ENCODE measurements at regions not wholly inside any gene's neighbourhood (a gene's known extent, or its start where the extent isn't known, plus 50 kb on each side); places are given as distances from the start of the nearest gene placed in this dataset.

DNA sequence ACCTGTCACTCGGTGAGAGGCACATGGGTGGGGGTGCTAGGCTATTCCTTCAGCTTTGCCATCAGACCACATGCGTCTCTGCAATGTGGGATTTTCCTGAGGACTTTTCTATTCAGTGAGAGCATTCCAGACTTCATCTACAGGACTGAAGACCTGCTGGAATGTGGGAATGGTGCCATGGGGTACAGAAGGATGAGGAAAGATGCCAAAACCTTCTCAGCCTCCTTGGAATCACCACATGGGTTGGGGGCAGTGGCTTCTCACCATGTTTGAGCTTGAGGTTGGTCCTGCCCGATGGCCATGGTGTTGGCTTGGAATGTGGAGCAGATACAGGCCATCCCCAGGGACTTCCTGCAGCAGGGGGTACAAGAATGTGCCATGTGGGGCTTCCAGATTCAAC lies 80.9 kb upstream of the KLF13 start:
- no peak for ATAC-seq

DNA sequence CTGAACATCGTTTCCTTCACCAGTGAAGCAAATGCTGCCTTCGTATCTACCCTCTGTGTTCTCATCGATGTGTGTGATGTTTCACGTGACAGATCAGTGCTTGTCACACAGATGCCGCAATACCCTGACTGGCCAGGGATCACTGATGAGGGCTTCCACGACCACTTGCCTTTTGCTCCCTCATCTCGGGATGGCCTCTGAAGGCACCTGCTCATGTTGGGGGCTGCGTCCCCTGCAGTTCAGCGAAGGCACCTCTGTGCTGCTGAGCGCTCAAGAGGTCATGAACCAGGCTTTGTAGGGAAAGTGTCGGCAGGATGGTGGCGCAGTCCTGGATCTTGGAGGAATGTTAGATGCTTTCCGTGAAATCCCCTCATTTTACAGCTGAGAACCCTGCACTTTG lies 79.2 kb upstream of the KLF13 start:
- ATAC-seq, result no peak

DNA sequence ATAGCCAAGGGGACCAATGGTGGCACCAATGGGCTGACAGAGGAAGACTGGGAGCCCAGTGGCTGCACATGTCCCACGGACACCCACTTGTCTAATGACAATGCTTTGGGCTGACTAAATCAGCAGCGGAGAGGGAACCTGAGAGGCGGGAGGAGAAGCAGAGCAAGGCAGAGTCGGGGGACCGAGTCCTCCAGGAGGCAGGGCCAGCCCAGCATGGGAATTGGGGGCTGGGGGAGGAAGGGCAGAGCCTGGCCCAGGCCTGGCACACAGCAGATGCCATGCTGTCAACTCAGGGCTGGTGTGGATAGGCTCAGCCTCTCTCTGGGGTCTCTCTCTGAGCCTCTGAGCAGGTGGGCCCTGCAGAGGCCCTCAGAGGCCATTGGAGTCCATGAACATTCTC lies 78.4 kb upstream of the KLF13 start:
- no peak for ATAC-seq

DNA sequence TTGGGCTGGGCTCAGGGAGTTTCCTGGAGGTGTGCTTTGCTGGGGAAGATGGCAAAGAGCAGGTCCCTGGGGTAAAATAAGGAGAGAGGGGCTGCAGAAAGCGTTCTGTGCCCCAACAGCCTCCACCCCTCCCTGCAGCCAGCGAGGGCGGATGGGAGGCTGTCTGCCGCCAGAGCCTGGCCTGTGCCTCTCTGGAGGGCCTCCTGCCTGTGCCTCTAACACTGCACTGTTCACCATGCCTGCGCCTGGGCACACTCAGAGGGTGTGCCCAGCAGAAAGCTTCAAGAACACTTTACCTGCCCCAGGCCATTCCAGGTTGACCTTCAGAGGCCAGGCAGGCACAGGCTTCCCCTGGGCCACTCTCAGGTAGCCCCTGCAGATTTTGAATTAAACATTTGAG lies 77.7 kb upstream of the KLF13 start:
- ATAC-seq, result no peak

DNA sequence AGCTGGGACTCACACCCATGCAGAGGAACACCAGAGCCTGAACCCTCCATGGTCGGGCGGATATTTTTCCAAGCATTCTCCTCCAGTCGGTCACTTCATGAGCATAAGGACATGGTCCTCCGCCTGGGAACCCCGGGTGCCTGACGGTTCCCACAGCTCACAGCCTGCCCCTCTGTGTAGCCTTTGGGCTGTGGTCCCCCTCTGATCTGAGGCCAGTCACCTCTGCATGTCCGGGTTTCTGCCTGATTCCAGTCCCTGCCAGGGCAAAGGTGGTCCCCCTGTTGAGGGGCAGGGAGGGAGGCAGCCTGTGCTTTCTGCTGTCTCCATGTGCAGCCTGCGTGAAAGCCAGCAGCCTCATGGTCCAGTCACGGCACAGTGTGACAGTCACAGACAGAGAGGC lies 76.6 kb upstream of the KLF13 start:
- no peak for ATAC-seq

DNA sequence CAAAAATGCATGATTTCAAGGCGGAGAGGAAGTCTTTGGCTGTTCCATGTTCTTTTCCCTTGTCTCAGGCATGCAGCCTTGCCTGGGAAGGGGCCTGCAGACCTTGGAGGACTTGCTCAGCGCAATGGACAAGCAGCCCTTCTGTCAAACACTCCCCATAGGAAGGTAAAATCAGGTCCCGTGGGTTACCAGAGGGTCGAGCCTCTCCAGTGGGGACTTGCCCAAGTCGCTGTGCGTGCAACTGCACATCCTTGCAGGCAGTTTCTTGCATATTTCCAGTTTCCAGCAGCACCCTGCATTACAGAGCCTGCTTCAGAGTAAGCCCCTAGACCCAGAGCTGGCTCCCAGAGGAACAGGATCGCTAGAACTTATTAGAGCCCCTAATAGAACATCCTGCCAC lies 75.5 kb upstream of the KLF13 start:
- ATAC-seq, result no peak

DNA sequence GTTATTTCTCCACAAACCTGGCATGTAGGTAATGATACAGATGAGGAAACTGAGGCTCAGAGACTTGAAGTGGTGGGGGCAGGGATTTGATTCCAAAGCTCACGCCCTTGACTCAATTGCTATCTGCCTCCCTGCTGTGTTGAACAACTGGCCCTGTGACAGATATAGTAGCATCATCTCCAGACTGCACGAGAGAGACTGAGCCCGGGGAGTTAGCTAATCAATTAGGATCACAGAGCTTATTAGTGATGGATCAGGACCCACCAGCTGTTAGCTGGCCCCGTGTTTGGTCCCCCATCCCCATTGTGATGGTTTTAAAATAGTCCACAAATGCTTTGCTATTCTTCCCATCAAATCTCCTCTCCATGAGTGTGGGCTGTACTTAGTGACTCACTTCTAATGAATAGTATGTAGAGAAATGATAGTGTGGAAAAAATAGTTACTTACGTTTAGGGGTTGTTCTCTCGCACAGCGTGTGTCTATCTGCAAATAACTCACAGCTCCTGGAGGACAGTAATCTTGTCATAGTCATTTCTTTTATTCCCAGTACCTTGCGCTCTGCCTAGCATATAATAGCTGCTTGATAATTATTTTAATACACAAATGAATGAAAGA lies 74.4 kb upstream of the KLF13 start:
- ATAC-seq, result no peak

DNA sequence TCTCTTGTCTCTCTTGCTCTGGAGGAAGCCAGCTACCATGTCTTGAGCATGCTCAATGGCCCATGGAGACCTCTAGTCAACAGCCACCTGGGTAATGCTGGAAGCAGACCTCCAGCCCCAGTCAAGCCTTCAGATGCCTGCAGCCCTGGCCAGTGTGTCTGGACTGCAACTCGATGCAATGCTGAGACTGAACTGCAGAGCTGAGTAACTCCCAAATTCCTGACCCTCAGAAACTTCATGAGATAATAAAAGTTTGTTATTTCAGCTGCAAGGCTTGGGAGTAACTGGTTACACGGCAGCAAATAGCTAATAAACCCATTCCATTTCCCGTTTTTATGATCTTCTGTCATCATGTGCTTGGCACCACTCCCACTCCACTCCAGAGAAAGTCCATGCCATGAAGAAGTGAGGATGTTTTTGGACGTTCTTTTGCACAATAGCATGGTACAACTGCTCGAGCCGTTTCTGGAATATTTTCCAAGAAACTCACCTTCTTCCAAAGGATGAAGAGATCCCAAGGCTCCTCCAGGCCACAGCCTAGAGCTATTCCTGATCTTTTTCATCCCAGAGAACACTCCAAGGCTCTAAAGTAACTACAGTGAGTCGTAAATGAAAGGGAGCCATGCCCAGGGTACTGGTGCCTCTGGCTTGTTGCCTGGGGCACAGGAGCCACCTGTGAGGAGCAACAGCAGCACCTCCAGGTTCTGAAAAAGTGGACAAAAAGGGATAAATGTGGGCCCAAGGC lies 72.0 kb upstream of the KLF13 start:
- ATAC-seq, result no peak

DNA sequence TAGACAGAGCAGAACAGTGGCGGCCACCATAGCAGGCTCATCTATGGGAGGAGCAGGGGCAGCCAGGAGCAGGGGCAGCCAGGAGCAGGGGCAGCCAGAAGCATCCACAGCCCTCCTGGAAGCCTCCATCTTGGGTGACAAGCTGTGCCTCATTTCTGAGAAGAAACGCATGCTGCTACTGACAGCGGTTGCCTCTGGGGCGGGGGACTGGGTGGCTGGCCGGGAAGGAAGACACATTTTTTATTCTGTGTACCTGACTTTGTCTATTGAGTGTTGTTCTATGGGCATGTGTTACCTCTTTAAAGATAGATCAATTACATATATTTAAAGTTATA lies 71.5 kb upstream of the KLF13 start:
- ATAC-seq, result no peak

DNA sequence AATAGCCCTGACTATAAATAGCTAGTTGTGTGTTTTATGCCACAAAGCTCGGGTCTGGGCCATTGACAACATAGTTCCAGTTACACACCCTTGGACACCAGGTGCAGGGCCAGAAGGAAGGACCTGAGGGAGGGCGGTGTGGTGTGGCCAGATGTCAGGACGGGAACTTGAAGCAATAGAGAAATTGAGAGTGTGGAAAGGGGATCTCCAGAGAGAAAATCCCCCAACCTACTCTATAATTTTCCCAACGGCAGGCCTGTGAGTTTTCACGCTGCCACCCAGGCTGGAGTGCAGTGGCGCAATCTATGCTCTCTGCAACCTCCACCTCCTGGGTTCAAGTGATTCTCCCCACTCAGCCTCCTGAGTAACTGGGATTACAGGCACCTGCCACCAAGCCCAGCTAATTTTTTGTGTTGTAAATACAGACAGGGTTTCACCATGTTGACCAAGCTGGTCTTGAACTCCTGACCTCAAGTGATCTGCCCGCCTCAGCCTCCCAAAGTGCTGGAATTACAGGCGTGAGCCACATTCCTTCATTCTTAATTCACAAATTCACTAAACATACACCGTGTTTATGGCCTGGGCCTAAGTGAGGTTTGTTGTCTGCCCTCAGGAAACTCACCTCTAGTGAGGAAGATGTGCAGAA lies 70.8 kb upstream of the KLF13 start:
- no peak for ATAC-seq

DNA sequence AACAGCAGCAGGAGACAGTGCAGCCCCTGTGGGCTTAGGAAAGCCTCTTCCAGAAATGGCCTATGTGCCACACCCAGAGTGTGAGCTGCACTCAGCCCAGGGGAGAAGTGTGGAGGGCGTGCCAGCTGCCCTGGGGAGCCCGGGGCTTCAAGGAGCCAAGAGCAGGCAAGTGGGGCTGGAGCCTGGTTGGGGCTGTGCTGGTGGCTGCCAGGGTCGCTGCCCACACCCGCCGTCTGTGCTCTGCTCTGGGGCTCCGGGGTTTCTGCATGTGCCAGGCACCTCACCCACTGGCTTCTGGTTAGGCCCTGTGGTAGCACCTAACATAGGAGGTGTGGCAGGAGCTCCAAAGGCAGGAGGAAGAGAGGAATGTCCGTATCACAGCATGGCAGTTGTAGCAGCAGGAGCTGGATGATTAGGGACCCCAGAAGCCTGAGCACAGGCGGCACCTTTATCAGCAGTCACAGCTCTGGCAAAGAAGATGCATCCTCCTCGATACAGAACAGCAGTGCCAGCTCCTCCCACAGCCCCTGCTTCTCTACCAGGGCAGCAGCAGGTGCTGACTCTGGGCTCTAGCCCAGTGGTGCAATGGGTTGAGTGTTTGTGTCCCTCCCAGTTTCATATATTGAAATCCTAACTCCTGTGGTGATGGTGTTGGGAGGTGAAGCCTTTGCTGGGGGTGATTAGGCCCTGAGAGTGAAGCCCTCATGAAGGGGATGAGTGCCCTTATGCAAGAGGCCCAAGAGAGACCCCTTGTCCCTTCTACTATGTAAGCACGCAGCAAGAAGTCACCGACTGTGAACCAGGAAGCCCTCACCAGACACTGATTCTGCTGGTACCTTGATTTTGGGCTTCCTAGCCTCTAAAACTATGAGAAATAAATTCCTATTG lies 70.0 kb upstream of the KLF13 start:
- peak; percentile 39 for ATAC-seq

DNA sequence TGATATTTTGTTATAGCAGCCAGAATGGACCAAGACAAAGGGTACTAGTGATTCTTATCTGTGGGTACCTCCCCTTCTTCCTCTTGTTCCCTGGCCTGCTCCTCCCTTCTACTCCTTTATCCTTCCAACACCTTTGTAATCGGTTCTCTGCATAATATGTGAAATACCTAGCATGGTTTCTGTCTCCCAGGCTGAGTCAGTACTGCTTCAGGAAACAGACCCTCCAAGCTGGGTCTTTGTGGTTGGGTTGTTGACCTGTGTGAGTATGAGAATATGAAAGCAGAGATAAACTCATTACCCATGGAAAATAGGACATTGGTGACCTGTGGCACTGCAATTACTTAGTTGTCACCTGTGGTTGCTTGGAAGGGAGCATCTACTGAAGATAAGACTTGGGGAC lies 69.3 kb upstream of the KLF13 start:
- ATAC-seq, result no peak

DNA sequence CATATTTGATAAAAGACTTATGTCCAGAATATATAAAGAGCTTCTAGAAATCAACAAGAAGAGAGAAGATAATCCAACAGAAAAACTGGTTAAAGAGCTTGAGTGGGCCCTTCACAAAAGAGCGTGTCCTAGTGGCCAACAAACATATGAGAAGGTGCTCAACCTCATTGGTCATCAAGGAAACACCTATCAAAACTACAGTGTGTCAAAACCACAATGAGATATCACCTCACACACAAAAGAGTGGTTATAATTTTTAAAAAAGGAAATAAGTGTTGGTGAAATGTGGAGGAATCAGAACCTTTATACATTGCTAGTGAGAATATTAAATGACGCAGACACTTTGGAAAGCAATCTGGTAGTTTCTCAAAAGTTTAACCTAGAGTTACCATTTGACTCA lies 68.4 kb upstream of the KLF13 start:
- ATAC-seq, result no peak

DNA sequence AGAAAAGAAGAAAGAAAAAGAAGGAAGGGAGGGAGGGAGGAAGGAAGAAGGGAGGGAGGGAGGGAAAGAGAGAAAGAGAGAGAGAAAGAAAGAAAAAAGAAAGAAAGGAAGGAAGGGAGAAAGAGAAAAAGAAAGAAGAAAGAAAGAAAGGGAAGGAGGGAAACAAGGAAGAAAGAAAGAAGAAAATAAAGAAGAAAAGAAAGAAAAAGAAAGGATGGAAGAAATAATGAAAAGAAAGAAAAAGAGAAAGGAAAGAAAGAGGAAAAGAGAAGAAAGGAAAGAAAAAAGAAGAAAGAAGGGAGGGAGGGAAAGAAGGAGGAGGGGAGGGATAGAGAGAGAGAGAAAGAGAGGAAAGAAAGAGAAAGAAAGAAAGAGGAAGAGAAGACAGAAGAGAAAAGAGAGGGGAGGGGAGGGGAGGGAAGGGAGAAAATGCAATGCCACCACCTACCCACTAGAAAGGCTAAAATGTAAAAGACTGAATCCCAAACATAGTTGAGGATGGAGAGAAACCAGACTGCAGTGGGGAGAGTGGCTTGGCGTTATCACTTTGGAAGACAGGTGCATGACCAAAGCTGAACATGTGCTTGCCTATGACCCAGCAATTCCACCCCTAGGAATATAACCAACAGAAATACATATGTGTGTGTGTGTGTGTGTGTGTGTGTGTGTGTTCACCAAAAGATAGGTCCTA lies 66.9 kb upstream of the KLF13 start:
- no peak for ATAC-seq

DNA sequence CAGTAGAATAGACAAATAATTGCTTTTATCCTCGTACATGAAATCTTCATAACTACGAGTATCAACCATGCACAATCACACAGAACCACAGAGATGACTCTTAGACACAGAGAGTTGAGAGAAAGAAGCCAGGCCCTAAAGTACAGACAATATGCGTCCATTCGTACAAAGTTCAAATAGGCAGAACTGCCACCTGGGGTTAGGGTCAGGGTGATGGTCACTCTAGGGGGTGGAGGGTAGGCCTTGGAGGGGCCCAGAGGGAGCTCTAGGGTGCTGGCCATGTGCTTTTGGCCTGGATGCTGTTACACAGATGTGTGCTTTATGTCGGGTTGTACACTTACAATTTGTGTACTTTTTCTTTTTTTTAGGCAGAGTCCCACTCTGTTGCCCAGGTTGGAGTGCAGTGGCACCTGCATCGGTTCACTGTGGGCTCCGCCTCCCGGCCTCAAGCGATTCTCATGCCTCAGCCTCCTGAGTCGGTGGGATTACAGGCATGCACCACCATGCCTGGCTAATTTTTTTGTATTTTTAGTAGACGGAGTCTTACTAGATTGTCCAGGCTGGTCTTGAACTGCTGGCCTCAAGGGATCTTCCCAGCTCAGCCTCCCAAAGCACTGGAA lies 65.9 kb upstream of the KLF13 start:
- ATAC-seq, result no peak

DNA sequence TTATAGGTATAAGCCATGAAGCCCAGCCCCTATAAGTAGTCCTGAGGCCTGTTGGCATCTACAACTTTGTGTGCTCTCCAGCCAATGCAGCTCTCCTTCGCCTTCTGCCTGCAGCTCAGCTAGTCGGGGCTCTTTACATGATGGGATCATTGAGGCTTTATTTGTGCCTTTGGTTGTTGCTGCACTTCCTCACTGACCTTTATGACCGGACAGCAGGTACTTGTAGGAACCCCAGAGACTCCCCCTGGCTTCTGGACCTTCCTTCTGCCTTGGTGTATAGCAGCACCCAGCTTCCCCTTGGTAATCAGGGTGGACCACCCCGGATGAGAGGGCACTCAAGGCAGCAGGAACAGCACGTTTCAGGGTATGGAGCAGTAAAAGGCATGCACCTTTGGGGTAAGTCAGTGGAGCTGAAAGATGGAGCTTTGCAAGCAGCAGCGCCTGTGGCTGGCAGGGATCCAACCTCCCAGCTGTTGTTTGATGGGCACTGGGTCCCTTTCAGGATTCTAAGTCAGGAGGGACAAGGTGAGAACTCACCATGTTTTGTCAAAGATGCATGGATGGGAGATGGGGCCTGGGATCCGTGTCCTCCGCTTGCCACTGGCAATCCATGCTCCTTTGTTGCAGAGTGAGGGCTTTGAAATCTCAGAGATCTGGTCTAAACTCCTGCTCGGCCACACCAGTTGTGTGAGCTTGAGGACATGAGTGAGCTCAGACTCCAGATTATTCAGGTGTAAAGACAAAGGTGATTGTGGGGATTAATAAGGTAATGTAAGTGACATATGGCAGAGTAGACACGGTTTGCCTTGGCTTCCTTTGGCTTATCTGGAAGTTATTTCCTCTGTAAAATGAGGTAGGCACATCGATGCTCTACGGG lies 65.1 kb upstream of the KLF13 start:
- no peak for ATAC-seq

DNA sequence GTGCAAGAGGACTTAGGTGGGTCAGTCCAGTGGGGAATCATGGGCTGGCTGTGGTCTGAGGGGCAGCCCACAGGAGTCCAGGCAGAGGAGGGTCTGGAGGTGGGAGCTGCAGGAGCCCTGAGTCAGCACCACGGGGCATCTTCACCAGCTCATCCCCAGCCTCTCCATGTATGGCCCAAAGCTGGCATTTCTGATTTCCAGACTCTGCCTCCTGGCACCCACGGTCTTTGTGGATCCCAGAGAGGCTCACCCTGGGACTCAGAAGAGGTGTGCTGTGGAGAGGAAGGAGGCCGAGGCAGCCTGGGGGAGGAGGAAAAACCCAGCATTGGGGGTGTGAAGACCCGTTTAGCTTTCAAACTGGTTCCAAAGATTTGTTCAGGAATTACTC lies 64.5 kb upstream of the KLF13 start:
- ATAC-seq, result no peak

DNA sequence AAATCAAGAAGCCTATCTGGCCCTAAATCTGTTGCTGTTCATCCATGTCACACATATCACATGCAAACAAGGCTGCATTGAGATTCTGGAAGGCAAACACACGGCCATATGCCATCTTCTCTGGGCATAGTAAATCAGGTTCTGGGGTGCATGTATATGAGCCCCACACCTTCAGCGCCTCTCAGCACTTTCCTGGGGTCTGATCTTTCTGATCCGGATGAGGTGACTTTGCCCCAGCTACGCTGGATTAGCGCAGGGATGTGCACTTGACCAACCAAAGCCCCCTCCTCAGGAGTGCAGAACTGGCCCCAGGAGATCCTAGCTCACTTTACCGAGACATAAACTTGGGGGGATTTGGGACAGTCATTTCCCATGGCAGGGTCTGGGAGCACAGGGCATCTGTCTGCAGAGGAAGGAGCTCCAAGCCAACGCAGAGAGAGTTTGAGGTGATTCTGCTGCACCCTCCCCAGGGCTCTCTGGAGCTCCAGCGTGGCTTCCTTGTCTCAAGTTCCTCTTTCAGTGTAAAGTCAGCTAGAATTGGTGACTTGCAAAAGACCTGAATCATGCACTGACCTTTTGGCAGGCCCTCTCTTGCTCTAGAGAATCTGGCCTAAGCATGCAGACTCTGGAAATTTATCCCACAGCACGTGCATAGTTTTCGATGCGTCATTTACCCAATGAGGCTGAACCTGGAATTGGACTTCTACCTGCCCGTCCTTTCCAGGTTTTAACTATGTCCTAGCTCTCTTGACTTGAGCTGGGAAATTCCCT lies 63.5 kb upstream of the KLF13 start:
- peak; percentile 73 for ATAC-seq

DNA sequence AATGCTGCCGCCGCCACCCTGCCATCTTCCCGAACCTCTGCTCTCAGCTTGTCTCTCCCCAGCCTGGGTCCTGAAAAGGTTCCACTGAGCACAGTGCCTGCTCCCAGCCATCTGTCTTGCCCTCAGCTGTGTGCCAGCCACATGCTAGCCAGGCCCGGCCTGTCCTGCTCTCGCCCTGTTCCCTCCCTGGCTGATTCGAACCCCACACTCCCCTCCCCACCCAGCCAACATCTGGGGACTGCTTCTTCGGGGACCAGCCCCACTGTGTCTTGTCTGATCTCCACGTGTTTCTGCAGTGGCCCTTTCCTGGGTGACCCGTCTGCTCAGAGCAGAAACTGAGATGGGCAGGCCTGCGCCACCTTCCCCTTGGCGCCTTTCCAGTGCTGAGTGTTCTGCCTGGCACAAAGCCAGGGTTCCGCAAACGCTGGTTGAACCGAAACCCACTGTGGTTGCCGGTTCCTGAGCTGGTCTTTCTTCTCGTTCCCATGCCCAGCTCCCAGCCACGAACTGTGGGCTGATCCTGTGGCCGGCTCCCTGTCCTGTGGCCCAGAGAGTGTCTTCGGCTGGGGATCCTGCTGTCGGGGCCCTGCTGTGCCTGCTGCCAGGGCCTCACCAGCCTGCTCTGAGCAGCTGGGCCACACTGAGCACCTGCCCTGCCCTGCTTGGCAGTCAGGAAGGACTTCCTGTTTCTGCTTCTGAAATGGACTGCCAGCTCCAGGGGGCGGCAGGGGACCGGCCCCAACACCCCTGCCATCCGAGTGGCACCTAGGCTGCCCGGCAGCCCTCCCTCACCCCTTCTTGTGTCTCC lies 62.7 kb upstream of the KLF13 start:
- ATAC-seq, result peak; percentile 72
